ENCODE measurements at regions not wholly inside any gene's neighbourhood (a gene's known extent, or its start where the extent isn't known, plus 50 kb on each side); places are given as distances from the start of the nearest gene placed in this dataset.

DNA sequence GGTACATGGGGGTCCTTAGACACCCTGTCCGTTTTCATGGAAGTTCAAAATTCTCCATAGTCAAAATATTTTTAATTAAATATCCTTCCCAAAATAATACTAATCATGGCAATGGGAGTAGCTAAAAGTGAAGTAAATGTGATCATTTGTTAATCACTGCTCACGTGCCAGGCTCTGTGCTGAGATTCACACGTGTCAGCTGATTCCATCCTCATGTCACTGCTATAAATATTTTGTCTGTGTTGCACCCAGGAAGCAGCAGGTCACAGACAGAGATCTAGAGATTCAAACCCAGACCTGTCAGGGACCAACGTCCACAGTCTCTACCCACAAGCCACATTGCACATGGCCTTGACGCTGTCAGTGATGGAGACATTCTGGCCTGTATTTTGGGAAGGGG is 74.3 kb downstream of the KLHDC7A start (continued):
- TF ChIP-seq, protein P1, sequence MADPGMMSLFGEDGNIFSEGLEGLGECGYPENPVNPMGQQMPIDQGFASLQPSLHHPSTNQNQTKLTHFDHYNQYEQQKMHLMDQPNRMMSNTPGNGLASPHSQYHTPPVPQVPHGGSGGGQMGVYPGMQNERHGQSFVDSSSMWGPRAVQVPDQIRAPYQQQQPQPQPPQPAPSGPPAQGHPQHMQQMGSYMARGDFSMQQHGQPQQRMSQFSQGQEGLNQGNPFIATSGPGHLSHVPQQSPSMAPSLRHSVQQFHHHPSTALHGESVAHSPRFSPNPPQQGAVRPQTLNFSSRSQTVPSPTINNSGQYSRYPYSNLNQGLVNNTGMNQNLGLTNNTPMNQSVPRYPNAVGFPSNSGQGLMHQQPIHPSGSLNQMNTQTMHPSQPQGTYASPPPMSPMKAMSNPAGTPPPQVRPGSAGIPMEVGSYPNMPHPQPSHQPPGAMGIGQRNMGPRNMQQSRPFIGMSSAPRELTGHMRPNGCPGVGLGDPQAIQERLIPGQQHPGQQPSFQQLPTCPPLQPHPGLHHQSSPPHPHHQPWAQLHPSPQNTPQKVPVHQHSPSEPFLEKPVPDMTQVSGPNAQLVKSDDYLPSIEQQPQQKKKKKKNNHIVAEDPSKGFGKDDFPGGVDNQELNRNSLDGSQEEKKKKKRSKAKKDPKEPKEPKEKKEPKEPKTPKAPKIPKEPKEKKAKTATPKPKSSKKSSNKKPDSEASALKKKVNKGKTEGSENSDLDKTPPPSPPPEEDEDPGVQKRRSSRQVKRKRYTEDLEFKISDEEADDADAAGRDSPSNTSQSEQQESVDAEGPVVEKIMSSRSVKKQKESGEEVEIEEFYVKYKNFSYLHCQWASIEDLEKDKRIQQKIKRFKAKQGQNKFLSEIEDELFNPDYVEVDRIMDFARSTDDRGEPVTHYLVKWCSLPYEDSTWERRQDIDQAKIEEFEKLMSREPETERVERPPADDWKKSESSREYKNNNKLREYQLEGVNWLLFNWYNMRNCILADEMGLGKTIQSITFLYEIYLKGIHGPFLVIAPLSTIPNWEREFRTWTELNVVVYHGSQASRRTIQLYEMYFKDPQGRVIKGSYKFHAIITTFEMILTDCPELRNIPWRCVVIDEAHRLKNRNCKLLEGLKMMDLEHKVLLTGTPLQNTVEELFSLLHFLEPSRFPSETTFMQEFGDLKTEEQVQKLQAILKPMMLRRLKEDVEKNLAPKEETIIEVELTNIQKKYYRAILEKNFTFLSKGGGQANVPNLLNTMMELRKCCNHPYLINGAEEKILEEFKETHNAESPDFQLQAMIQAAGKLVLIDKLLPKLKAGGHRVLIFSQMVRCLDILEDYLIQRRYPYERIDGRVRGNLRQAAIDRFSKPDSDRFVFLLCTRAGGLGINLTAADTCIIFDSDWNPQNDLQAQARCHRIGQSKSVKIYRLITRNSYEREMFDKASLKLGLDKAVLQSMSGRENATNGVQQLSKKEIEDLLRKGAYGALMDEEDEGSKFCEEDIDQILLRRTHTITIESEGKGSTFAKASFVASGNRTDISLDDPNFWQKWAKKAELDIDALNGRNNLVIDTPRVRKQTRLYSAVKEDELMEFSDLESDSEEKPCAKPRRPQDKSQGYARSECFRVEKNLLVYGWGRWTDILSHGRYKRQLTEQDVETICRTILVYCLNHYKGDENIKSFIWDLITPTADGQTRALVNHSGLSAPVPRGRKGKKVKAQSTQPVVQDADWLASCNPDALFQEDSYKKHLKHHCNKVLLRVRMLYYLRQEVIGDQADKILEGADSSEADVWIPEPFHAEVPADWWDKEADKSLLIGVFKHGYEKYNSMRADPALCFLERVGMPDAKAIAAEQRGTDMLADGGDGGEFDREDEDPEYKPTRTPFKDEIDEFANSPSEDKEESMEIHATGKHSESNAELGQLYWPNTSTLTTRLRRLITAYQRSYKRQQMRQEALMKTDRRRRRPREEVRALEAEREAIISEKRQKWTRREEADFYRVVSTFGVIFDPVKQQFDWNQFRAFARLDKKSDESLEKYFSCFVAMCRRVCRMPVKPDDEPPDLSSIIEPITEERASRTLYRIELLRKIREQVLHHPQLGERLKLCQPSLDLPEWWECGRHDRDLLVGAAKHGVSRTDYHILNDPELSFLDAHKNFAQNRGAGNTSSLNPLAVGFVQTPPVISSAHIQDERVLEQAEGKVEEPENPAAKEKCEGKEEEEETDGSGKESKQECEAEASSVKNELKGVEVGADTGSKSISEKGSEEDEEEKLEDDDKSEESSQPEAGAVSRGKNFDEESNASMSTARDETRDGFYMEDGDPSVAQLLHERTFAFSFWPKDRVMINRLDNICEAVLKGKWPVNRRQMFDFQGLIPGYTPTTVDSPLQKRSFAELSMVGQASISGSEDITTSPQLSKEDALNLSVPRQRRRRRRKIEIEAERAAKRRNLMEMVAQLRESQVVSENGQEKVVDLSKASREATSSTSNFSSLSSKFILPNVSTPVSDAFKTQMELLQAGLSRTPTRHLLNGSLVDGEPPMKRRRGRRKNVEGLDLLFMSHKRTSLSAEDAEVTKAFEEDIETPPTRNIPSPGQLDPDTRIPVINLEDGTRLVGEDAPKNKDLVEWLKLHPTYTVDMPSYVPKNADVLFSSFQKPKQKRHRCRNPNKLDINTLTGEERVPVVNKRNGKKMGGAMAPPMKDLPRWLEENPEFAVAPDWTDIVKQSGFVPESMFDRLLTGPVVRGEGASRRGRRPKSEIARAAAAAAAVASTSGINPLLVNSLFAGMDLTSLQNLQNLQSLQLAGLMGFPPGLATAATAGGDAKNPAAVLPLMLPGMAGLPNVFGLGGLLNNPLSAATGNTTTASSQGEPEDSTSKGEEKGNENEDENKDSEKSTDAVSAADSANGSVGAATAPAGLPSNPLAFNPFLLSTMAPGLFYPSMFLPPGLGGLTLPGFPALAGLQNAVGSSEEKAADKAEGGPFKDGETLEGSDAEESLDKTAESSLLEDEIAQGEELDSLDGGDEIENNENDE (IDR thresholded peaks at IDR 0.05; ENCODE audit: insufficient replicate concordance, low read length): no peak
- TF ChIP-seq KDM4A (IDR thresholded peaks at IDR 0.05; ENCODE audit: low read depth, low read length, severe bottlenecking): no peak
- no peak for TF ChIP-seq SIX5 (IDR thresholded peaks at IDR 0.05; ENCODE audit: low read depth, low read length)
- no peak for TF ChIP-seq BRCA1 (IDR thresholded peaks at IDR 0.05; ENCODE audit: low read depth, low read length)
- no peak for TF ChIP-seq KDM1A (IDR thresholded peaks at IDR 0.05; ENCODE audit: borderline replicate concordance, low read length)
- TF ChIP-seq, protein P2, sequence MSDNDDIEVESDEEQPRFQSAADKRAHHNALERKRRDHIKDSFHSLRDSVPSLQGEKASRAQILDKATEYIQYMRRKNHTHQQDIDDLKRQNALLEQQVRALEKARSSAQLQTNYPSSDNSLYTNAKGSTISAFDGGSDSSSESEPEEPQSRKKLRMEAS (IDR thresholded peaks at IDR 0.05): no peak
- no peak for TF ChIP-seq FOSL1 (IDR thresholded peaks at IDR 0.05; ENCODE audit: insufficient read depth, low read depth, low read length)
